Myocyte (in vitro differentiated cells): ENCODE measurements at regions not wholly inside any gene's neighbourhood (a gene's known extent, or its start where the extent isn't known, plus 50 kb on each side); places are given as distances from the start of the nearest gene placed in this dataset.

Source experiments
- DNase-seq: peaks from one replicate; pipeline ENCODE4 v3.0.0-alpha.2; 2012; ENCODE audit warnings: low read depth

DNA sequence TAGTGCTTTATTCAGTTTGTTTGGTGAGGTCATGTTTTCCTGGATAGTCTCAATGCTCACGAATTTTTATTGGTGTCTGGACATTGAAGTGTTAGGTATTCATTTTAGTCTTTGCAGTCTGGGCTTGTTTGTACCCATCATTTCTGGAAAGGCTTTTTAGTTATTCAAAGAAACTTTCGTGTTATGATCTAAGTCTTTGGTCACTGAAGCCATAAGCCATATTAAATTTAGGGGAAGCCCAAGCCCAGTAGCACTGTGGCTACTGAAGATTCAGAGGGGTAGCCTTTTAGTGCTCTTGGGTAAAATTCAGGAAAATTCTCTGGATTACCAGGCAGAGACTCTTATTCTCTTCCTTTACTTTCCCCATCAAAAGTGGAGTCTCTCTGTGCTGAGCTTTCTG lies 56.2 kb upstream of the PEX5L start:
- no peak for DNase-seq

DNA sequence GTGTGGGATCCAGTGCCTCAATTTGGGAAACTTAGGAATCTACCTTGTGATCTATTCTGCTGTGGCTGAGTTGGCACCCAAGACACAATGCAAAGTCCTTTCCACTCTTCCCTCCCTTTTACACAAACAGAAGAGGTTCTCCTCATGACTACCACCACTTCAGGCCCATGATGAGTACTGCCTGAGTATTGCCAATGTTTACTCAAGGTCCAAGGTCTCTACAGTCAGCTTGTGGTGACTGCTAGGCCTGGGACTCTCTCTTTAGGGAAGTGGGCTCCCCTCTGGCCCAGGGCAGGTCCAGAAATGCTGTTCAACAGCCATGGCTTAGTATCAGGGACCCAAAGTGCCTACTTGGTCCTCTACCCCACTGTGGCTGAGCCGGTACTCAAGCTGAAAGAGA lies 56.8 kb upstream of the PEX5L start:
- DNase-seq, result no peak

- DNase-seq, result no peak
These were observed 60.9 kb upstream of the PEX5L start for GRCh38 chr3:180097626-180098025.

DNA sequence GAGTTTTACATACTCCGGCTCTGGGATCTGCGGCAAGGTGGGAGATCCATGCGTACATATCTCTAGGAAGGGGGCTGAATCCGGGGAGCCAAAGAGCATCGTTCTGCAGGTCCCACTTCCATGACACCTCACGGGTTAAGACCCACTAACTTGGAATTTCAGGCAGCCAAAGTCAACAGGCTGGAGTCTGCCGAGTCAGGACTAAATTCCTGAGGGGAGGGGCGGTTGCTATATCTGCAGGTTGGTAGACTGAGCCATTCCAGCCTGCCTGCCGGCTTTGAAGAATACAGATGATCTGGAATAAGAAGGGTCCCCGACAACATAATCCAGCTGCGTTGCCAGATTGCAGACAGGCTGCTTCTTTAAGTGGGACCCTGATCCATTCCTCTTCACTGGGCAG lies 65.4 kb upstream of the PEX5L start:
- DNase-seq, result no peak

DNA sequence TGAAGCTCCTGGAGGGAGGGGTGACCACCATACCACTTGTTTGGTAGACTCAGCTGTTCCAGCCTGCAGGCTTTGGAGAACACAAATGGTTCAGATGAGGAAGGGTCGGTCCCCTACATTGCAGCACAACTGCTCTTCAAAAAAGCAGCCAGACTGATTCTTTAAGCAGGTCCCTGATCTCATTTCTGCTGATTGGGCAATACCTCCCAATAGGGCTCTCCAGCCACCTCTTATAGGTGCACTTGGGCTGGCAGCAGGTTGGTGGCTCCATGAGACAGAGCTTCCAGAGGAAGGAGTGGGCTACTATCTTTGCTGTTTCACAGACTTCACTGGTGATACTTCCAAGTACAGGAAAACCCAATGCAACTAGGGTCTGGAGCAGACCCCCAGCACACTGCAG lies 65.9 kb upstream of the PEX5L start:
- no peak for DNase-seq

DNA sequence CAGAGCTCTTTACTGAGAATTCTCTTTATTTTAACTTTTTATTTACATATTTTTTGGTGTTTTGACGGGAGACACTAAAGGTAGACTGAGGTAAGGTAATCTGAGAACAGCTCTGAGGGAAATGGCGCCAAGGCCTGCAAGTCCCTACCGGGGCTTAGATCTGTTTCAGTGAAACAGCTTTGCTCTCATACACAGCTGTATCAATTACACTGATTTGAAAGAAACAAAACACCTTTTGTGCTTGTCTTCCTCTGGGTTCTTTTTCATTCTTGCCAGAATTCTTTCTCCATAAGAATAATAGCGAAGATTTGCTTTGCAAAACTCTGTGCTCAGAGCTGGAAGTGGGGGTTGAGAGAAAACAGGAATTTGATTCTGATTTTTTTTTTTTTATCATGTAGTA lies 79.5 kb upstream of the PEX5L start:
- no peak for DNase-seq

DNA sequence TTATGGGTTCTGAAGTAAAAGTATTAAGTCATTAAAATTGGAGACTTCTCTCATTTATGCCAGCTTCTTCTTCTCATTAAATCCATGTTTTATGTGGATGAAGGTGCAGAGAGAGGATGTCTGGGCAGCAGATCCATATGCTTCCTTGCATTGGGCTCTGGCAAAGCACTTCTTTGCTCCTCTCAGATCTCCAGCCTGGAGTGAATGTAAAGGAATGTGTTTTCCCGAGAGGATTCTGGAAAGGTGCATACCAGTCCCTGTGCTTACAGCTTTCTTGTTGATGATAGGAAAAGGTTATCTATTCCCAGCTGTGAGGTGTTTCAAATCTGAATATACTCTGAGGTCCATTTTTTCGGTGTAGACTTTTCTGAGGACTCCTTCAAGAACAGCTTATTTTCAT lies 79.9 kb upstream of the PEX5L start:
- DNase-seq, result no peak

- DNase-seq, result no peak
These were observed 80.8 kb upstream of the PEX5L start for GRCh38 chr3:180117381-180118163.

- DNase-seq, result no peak
These were observed 82.8 kb upstream of the PEX5L start for GRCh38 chr3:180119567-180119966.

- no peak for DNase-seq
These were observed 87.2 kb upstream of the PEX5L start for GRCh38 chr3:180123928-180124327.

GRCh38 chr3:180131169-180131568 lies 94.4 kb upstream of the PEX5L start:
- DNase-seq, result no peak

DNA sequence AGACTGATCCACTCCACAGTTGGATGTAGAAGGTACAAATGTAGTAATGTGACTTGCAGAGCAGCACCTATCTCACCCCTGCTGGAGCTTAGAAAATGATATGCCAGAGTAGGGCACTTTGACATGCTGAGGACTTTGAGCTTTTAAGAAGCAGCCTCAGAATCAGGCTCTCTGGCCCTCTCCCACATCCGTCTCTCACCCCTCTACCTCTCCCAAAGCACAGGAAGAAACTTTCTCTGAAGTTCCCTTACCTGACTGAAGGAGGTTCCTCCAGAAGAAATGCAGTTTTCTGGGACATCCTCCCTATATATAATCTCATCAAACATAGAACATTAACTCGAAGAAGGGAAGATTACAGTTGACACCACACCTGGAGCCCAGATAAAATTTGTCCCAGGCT lies 98.4 kb upstream of the PEX5L start:
- DNase-seq, result no peak

GRCh38 chr3:180138871-180139270 lies 102.1 kb upstream of the PEX5L start:
- no peak for DNase-seq

- no peak for DNase-seq
These were observed 105.3 kb upstream of the PEX5L start for GRCh38 chr3:180142041-180142440.

DNA sequence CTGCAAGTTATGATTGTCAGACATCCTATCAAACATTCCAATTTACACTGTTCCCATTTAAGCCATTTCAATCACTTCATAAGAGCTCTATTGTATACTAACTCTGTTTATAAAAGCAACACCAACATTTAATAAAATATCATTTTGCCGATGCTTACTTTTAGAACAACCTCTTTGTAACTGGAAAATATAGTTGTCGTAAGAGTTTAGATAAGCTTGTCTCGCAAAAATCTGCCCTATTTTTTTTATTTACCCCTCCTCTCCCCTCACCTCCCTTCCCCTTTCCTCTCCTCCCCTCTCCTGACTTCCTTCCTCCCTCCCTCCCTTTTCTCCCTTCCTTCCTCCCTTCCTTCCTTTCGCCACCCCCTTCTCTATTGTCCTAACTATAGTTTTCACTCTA lies 105.7 kb upstream of the PEX5L start:
- DNase-seq, result no peak

- DNase-seq, result no peak
These were observed 125.0 kb upstream of the PEX5L start for GRCh38 chr3:180161770-180162169.

DNA sequence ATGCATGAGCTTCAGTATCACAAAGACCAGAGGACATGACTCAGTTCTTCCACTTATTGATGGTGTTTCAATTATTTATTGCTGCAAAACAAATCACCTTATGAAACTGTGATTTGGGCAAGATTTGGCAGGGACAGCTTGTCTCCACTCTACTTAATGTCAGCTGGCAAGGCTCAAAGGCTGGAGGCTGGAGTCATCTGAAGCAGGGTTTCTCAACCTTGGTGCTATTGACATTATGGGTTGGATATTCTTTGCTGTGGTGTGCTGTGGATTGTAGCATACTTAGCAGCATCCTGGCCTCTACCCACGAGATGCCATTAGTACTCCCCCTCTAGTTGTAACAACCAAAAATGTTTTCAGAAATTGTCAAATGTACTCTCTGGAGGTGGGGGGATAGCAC lies 138.8 kb upstream of the PEX5L start:
- DNase-seq, result no peak

DNA sequence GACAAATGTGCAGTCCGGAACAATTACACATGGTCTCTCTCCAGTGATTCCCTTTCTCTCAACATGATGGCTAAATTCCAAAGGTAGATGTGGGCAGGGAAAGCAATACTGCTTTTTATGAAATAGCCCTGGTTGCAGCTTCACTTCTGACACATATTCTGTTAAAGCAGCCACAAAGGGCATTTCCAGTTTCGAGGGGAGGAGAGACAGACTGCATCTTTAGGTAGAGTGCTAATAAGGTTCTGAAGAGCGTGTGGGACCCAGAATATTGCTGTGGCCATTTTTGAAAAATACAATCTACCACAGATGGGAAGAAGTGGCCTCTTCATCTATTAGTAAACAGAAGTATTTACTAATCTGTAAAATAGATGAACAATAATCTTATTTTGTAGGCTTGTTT lies 139.3 kb upstream of the PEX5L start:
- DNase-seq, result no peak

DNA sequence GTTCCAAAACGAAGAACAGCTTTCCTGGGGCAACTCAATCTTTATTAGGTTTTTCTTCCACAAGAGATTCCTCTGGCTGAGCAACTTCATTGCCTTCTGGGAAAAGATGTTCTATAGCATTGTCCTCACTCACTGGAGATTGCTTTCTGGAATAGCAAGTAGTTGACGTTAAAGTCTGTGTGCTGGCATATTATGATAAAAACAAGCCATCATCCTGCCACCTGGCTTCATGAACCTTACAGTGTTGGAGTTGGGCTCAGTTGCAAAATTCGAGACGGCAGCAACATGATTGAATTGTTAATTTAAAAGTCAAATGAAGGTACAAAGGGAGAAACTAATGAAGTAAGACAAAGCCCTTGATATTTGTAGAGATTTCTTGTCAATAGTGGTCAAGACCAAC lies 140.5 kb upstream of the PEX5L start:
- DNase-seq, result no peak

- DNase-seq, result no peak
These were observed 142.8 kb upstream of the PEX5L start for GRCh38 chr3:180179562-180179961.

DNA sequence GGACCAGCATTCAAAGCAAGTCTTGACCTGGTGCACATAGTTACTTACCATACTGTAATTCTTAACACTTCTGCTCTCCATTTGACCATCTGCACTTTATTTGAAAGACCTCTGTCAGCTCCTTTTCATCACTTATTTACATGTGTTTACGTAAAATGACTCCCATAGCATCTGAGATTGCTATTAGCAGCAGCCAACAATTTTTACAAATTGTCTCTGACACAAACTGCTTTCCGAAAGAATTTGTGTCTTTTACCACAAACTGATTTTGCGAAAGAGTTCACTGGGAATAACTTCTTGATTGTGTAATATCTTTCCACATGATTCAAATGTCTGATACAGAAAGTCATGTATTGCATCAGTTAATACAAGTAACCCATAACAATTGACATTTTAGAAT lies 144.1 kb upstream of the PEX5L start:
- no peak for DNase-seq

DNA sequence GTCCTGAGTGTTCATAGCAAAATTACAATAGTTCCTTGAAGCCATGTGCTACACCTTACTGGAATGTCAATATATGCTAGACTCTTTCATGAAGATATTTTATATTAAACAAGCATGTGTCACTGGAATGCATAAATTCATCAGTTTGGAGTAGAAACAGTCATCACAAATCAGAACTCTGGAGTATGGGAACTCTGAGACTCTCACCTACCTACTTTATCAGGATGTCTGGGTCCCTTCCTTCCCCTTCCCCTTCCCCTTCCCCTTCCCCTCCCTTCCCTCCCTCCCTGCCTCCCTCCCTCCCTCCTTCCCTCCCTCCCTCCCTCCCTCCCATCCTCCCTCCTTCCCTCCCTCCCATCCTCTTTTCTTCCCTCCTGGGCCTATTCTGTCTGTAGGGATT lies 144.7 kb upstream of the PEX5L start:
- DNase-seq, result no peak

DNA sequence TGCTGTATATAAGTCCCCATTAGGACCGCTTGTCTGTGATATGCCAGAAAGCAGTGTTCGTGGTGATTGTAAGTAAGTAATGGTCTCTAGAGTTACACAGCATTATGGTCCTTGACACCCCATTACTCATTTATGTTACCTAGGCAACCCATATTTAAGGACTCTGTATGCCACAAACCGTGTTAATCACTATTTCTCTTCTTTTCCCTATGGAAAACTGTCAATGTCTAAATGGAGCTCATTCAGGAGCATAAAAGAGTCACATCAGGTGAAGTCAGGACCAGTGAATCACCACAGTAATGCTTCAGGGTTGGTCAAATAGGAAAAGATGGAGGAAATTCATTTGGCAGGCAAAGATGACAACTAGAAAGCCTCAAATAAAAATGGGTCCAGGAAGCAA lies 146.6 kb upstream of the PEX5L start:
- no peak for DNase-seq

DNA sequence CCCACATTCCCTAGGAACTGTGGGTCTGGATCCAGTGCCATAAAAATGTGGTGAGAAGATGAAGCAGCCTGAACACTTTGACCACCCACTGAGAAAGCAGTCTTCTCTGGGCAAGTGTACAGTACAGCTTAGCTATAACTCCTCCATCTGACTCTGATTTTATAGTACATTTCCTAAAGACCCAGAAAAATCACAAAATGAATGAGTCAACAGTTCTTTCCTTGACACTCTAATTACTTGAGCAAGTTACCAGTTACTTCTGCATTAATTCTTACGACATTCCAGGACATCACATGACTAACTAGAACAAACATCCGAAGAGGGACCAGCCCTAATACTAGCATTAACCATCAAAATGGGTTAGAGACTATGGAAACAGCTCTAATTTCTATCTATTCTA lies 148.1 kb upstream of the PEX5L start:
- no peak for DNase-seq
